Chondrocyte (in vitro differentiated cells): ENCODE measurements at regions not wholly inside any gene's neighbourhood (a gene's known extent, or its start where the extent isn't known, plus 50 kb on each side); places are given as distances from the start of the nearest gene placed in this dataset.
A peak's percentile ranks its signal among the peaks of the same experiment; 100 is the strongest.

Experiments used
- DNase-seq: peaks from one replicate; pipeline ENCODE4 v3.0.0; 2021; ENCODE audit warnings: mixed read lengths, low spot score
- H3K27ac Mint-ChIP-seq: one replicate; pipeline ENCODE4 v1.8.0; 2021; ENCODE audit warnings: mild to moderate bottlenecking, moderate library complexity, mixed read lengths; ENCODE audit not compliant: unreplicated experiment
- H3K27me3 Mint-ChIP-seq: 2 replicates; pipeline ENCODE4 v1.8.0; 2021; ENCODE audit warnings: low read depth, mixed read lengths
- H3K36me3 Mint-ChIP-seq: 2 replicates; pipeline ENCODE4 v1.8.0; 2021; ENCODE audit warnings: low read depth, mixed read lengths
- H3K4me1 Mint-ChIP-seq: 2 replicates; pipeline ENCODE4 v1.8.0; 2021; ENCODE audit warnings: low read depth, mild to moderate bottlenecking, mixed read lengths
- H3K4me3 Mint-ChIP-seq: one replicate; pipeline ENCODE4 v1.8.0; 2021; ENCODE audit warnings: mild to moderate bottlenecking, moderate library complexity, mixed read lengths; ENCODE audit not compliant: unreplicated experiment
- H3K9me3 Mint-ChIP-seq: 2 replicates; pipeline ENCODE4 v1.8.0; 2021; ENCODE audit warnings: low read depth, mixed read lengths
- CTCF ChIP-seq: fragments of 200-600 bp; sonication (generic); IDR thresholded peaks from 2 replicates; pipeline ENCODE4 v1.5.0; 2021; ENCODE audit warnings: antibody characterized with exemption, mild to moderate bottlenecking, moderate library complexity

GRCh38 chr12:127351481-127352010 is 915.4 kb upstream of the TMEM132C start:
- peaks cover 9% of the 10 kb centered on the region for H3K27me3 Mint-ChIP-seq
- H3K4me3 Mint-ChIP-seq = no peak overlapping the region
- no peaks in the 10 kb centered on the region for H3K36me3 Mint-ChIP-seq
- H3K4me1 Mint-ChIP-seq = no peaks in the 10 kb centered on the region
- H3K27ac Mint-ChIP-seq = no peak overlapping the region
- no peak for TF ChIP-seq CTCF
- H3K9me3 Mint-ChIP-seq = peaks cover 8% of the 10 kb centered on the region
- DNase-seq = no peak

GRCh38 chr12:127355061-127355841 is 911.7 kb upstream of the TMEM132C start:
- H3K27ac Mint-ChIP-seq = no peak overlapping the region
- no peak overlapping the region for H3K4me3 Mint-ChIP-seq
- TF ChIP-seq CTCF = peak; percentile 59
- H3K27me3 Mint-ChIP-seq = peaks cover 5% of the 10 kb centered on the region
- peaks cover 3% of the 10 kb centered on the region for H3K9me3 Mint-ChIP-seq
- H3K4me1 Mint-ChIP-seq = no peaks in the 10 kb centered on the region
- H3K36me3 Mint-ChIP-seq = no peaks in the 10 kb centered on the region
- DNase-seq = no peak

- H3K4me1 Mint-ChIP-seq = no peaks in the 10 kb centered on the region
- peaks cover 7% of the 10 kb centered on the region for H3K27me3 Mint-ChIP-seq
- no peak overlapping the region for H3K4me3 Mint-ChIP-seq
- no peak overlapping the region for H3K27ac Mint-ChIP-seq
- TF ChIP-seq CTCF = no peak
- no peaks in the 10 kb centered on the region for H3K36me3 Mint-ChIP-seq
- no peaks in the 10 kb centered on the region for H3K9me3 Mint-ChIP-seq
- no peak for DNase-seq
Observed at GRCh38 chr12:127358888-127359287, 908.1 kb upstream of the TMEM132C start.

- Mint-ChIP-seq H3K27ac (no peak overlapping the region), H3K36me3 (peaks cover 2% of the 10 kb centered on the region), H3K27me3 (peaks cover 6% of the 10 kb centered on the region), H3K4me1 (no peaks in the 10 kb centered on the region), H3K9me3 (peaks cover 8% of the 10 kb centered on the region), H3K4me3 (no peak overlapping the region)
- DNase-seq = no peak
- no peak for TF ChIP-seq CTCF
Observed at GRCh38 chr12:127360580-127360979, 906.4 kb upstream of the TMEM132C start.

GRCh38 chr12:127362121-127362520 is 904.8 kb upstream of the TMEM132C start:
- peaks cover 2% of the 10 kb centered on the region for H3K36me3 Mint-ChIP-seq
- no peaks in the 10 kb centered on the region for H3K4me1 Mint-ChIP-seq
- H3K4me3 Mint-ChIP-seq = no peak overlapping the region
- H3K27me3 Mint-ChIP-seq = peaks cover 6% of the 10 kb centered on the region
- TF ChIP-seq CTCF = no peak
- peaks cover 16% of the 10 kb centered on the region for H3K9me3 Mint-ChIP-seq
- DNase-seq = no peak
- no peak overlapping the region for H3K27ac Mint-ChIP-seq
